ENCODE measurements at regions not wholly inside any gene's neighbourhood (a gene's known extent, or its start where the extent isn't known, plus 50 kb on each side); places are given as distances from the start of the nearest gene placed in this dataset.

- TF ChIP-seq POLR2A (IDR thresholded peaks at IDR 0.05; ENCODE audit: borderline replicate concordance, extremely low read depth, insufficient read depth, insufficient read length) (no peak), EZH2 (IDR thresholded peaks at IDR 0.05) (no peak), CTCF (IDR thresholded peaks at IDR 0.05 in 2 of 3, conservative IDR thresholded peaks at IDR 0.05 in 1 of 3; ENCODE audit: borderline replicate concordance in 1 of 3, insufficient read depth in 1 of 3, low read depth in 2 of 3, low read length in 2 of 3) (no peak)
Observed at GRCh38 chr1:164226977-164227376, 332.0 kb upstream of the PBX1 start.

Measured in HCT116 (cell line).